WERI-Rb-1 (cell line): ENCODE measurements at regions not wholly inside any gene's neighbourhood (a gene's known extent, or its start where the extent isn't known, plus 50 kb on each side); places are given as distances from the start of the nearest gene placed in this dataset.

Source experiments
- DNase-seq: peaks from one replicate; pipeline ENCODE4 v3.0.0-alpha.2; 2020
- H3K27ac ChIP-seq: fragments of 250-450 bp; sonication (Bioruptor Pico); 2 replicates; pipeline ENCODE4 v1.5.1; 2020; ENCODE audit warnings: mild to moderate bottlenecking, moderate library complexity
- H3K27me3 ChIP-seq: fragments of 250-450 bp; sonication (Bioruptor Pico); 2 replicates; pipeline ENCODE4 v1.5.1; 2021; ENCODE audit warnings: mild to moderate bottlenecking, low read depth, moderate library complexity; ENCODE audit not compliant: insufficient read depth, severe bottlenecking
- H3K36me3 ChIP-seq: fragments of 250-450 bp; sonication (Bioruptor Pico); 2 replicates; pipeline ENCODE4 v1.5.1; 2020; ENCODE audit warnings: mild to moderate bottlenecking, moderate library complexity
- H3K4me3 ChIP-seq: 2 replicates; pipeline ENCODE4 v1.5.1; 2011; ENCODE audit warnings: low read depth, mild to moderate bottlenecking, control low read depth, low read length
- H3K9me3 ChIP-seq: fragments of 250-450 bp; sonication (Bioruptor Pico); 2 replicates; pipeline ENCODE4 v1.5.1; 2021; ENCODE audit warnings: mild to moderate bottlenecking, moderate library complexity; ENCODE audit not compliant: severe bottlenecking
- CTCF ChIP-seq: IDR thresholded peaks from 2 replicates; pipeline ENCODE4 v1.5.1; 2011; ENCODE audit warnings: low read depth, mild to moderate bottlenecking, control low read depth, inconsistent platforms, low read length

- no peak for TF ChIP-seq CTCF
- Histone ChIP-seq H3K9me3 (peaks cover 5% of the 10 kb centered on the region), H3K27ac (no peak overlapping the region), H3K4me3 (no peak overlapping the region), H3K36me3 (no peaks in the 10 kb centered on the region), H3K27me3 (no peaks in the 10 kb centered on the region)
- DNase-seq, result no peak
Measured at GRCh38 chr2:134073023-134073422, 180.8 kb upstream of the MGAT5 start.

GRCh38 chr2:134074619-134075018 is 179.3 kb upstream of the MGAT5 start:
- no peak for TF ChIP-seq CTCF
- H3K27me3 ChIP-seq, result no peaks in the 10 kb centered on the region
- H3K36me3 ChIP-seq, result no peaks in the 10 kb centered on the region
- DNase-seq, result no peak
- no peak overlapping the region for H3K4me3 ChIP-seq
- no peak overlapping the region for H3K27ac ChIP-seq
- H3K9me3 ChIP-seq, result peaks cover 5% of the 10 kb centered on the region

- TF ChIP-seq CTCF, result no peak
- Histone ChIP-seq H3K27me3 (no peaks in the 10 kb centered on the region), H3K27ac (no peak overlapping the region), H3K36me3 (no peaks in the 10 kb centered on the region), H3K4me3 (no peak overlapping the region), H3K9me3 (peaks cover 5% of the 10 kb centered on the region)
- no peak for DNase-seq
Measured at GRCh38 chr2:134075204-134075603, 178.7 kb upstream of the MGAT5 start.

GRCh38 chr2:134078354-134078753 is 175.5 kb upstream of the MGAT5 start:
- no peak for TF ChIP-seq CTCF

GRCh38 chr2:134079373-134079772 is 174.5 kb upstream of the MGAT5 start:
- H3K27ac ChIP-seq, result no peak overlapping the region
- H3K27me3 ChIP-seq, result no peaks in the 10 kb centered on the region
- no peak for TF ChIP-seq CTCF
- no peak overlapping the region for H3K4me3 ChIP-seq
- no peaks in the 10 kb centered on the region for H3K36me3 ChIP-seq
- no peak for DNase-seq
- H3K9me3 ChIP-seq, result peaks cover 5% of the 10 kb centered on the region

More at GRCh38 chr2:134078354-134078753, 175.5 kb upstream of the MGAT5 start:
- DNase-seq, result no peak
- Histone ChIP-seq H3K27ac (no peak overlapping the region), H3K27me3 (no peaks in the 10 kb centered on the region), H3K4me3 (no peak overlapping the region), H3K36me3 (no peaks in the 10 kb centered on the region), H3K9me3 (peaks cover 5% of the 10 kb centered on the region)

- DNase-seq, result no peak
- H3K9me3 ChIP-seq, result peaks cover 4% of the 10 kb centered on the region
- no peak overlapping the region for H3K4me3 ChIP-seq
- no peak for TF ChIP-seq CTCF
- H3K27ac ChIP-seq, result no peak overlapping the region
- H3K36me3 ChIP-seq, result no peaks in the 10 kb centered on the region
- no peaks in the 10 kb centered on the region for H3K27me3 ChIP-seq
Measured at GRCh38 chr2:134080386-134081089, 173.3 kb upstream of the MGAT5 start.
